ENCODE measurements at regions not wholly inside any gene's neighbourhood (a gene's known extent, or its start where the extent isn't known, plus 50 kb on each side); places are given as distances from the start of the nearest gene placed in this dataset.
A peak's percentile ranks its signal among the peaks of the same experiment; 100 is the strongest.

DNA sequence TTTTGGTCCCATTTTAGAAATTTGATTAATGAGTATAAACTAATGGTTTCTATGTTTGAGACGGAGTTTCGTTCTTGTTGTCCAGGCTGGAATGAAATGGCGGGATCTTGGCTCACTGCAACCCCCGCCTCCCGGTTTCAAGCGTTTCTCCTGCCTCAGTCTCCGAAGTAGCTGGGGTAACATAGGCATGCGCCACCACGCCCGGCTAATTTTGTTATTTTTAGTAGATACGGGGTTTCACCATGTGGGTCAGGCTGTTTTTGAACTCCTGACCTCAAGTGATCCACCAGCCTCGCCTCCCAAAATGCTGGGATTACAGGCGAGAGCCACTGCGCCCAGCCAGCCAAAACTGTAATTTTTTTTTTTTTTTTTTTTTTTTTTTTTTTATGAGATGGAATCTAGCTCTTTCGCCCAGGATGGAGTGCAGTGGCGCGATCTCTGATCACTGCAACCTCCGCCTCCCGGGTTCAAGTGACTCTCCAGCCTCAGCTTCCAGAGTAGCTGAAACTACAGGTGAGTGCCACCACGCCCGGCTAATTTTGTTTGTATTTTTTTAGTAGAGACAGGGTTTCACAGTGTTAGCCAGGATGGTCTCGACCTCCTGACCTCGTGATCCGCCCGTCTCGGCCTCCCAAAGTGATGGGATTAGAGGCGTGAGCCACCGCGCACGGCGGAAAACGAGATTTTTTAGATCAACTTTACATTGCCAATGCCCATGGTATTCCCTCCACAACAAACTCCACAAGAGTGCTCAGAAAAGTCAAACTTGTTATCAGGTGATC lies 127.8 kb downstream of the HFE start:
- Histone ChIP-seq H3K4me1 (ENCODE audit: control insufficient read depth in 5 of 5, insufficient read depth in 5 of 5, low read length in 5 of 5) (peaks cover 0 to 29% (median 6%) of the 10 kb centered on the region in 5 donors), H3K4me3 (no peak overlapping the region), H3K27ac (ENCODE audit: low read depth in 1 of 2, low read length in 1 of 2) (no peak overlapping the region), H3K9ac (ENCODE audit: insufficient read depth in 1 of 2, low read length in 2 of 2) (peak overlapping the region; percentile 80 to 98), H3K36me3 (ENCODE audit: control insufficient read depth in 4 of 4, insufficient read depth in 4 of 4, low read length in 4 of 4) (no peaks in the 10 kb centered on the region), H3K27me3 (ENCODE audit: control insufficient read depth in 3 of 3, insufficient read depth in 3 of 3, low read length in 2 of 3) (no peaks in the 10 kb centered on the region), H3K9me3 (ENCODE audit: control insufficient read depth in 4 of 4, insufficient read depth in 3 of 4, low read length in 3 of 4) (peaks cover 0 to 2% (median 0%) of the 10 kb centered on the region in 4 donors)
- TF ChIP-seq, protein P1, sequence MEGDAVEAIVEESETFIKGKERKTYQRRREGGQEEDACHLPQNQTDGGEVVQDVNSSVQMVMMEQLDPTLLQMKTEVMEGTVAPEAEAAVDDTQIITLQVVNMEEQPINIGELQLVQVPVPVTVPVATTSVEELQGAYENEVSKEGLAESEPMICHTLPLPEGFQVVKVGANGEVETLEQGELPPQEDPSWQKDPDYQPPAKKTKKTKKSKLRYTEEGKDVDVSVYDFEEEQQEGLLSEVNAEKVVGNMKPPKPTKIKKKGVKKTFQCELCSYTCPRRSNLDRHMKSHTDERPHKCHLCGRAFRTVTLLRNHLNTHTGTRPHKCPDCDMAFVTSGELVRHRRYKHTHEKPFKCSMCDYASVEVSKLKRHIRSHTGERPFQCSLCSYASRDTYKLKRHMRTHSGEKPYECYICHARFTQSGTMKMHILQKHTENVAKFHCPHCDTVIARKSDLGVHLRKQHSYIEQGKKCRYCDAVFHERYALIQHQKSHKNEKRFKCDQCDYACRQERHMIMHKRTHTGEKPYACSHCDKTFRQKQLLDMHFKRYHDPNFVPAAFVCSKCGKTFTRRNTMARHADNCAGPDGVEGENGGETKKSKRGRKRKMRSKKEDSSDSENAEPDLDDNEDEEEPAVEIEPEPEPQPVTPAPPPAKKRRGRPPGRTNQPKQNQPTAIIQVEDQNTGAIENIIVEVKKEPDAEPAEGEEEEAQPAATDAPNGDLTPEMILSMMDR (IDR thresholded peaks at IDR 0.05; ENCODE audit: control extremely low read depth, extremely low read depth), result no peak
- DNase-seq (peak; percentile 40 to 65 (median 60)), ATAC-seq (ENCODE audit: insufficient read depth, low FRiP score) (no peak)
- 34 to 38% methylated on average over 32 of the region's 32 CpGs for WGBS, 2 donors

DNA sequence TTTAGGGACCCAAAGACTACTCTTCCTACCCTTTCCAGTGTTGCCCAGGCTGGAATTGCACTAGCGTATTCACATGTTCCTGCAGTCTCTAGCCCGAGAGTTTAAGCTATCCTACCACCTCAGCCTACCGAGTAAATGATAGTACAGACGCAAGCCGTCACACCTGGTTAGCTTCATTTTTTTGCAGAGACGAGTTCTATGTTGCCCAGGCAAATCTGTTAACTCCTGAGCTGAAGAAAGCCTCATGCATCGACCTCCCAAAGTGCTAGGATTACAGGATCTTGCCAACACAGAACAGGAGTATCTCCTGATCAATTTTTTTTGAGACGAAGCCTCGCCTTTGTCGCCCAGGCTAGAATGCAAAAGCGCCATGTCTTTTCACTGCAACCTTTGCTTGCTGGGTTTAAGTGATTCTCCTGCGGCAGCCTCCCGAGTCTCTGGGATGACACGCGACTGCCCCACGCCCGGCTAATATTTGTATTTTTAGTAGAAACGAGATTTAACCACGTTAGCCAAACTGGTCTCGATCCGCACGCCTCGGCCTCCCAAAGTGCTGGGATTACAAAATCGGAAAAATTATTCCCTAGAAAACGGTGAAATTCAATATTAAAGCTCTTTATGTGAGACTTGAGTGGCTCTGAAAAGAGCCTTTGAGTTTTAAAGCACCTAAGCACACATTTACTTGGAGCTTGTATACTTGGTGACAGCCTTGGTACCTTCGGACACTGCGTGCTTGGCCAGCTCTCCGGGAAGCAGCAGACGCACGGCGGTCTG lies 128.5 kb downstream of the HFE start:
- DNase-seq (peak; percentile 64 to 81 (median 80)), ATAC-seq (ENCODE audit: insufficient read depth, low FRiP score) (peak; percentile 3)
- Histone ChIP-seq H3K4me1 (ENCODE audit: control insufficient read depth in 5 of 5, insufficient read depth in 5 of 5, low read length in 5 of 5) (peaks cover 0 to 29% (median 6%) of the 10 kb centered on the region in 5 donors), H3K9ac (ENCODE audit: insufficient read depth in 1 of 2, low read length in 2 of 2) (peak overlapping the region; percentile 80 to 98), H3K4me3 (peak overlapping the region; percentile 13), H3K9me3 (ENCODE audit: control insufficient read depth in 4 of 4, insufficient read depth in 3 of 4, low read length in 3 of 4) (peaks cover 0 to 2% (median 0%) of the 10 kb centered on the region in 4 donors), H3K27ac (ENCODE audit: low read depth in 1 of 2, low read length in 1 of 2) (peak overlapping the region; percentile 78 to 88), H3K36me3 (ENCODE audit: control insufficient read depth in 4 of 4, insufficient read depth in 4 of 4, low read length in 4 of 4) (no peaks in the 10 kb centered on the region), H3K27me3 (ENCODE audit: control insufficient read depth in 3 of 3, insufficient read depth in 3 of 3, low read length in 2 of 3) (no peaks in the 10 kb centered on the region)
- TF ChIP-seq, protein P1 (IDR thresholded peaks at IDR 0.05; ENCODE audit: control extremely low read depth, extremely low read depth), result no peak
- WGBS, 2 donors, result 1 to 3% methylated on average over 31 of the region's 31 CpGs

DNA sequence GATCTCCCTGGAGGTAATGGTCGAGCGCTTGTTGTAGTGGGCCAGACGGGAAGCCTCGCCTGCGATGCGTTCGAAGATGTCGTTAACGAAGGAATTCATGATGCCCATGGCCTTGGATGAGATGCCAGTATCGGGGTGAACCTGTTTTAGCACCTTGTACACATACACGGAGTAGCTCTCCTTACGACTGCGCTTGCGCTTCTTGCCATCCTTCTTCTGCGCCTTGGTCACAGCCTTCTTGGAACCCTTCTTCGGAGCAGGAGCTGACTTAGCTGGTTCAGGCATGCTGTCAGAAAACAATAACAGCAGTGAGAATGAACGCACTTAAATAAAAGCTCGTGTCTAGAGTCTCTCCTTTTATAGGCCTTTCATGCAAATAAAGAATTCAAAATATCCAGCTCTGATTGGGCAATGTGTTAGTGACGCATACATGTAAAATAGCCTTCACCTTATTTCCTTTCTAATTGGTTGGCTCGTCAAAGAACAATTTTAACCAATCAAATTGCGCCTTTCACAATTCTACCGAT lies 129.2 kb downstream of the HFE start:
- Histone ChIP-seq H3K27ac (ENCODE audit: low read depth in 1 of 2, low read length in 1 of 2) (peak overlapping the region; percentile 88 to 95), H3K9ac (ENCODE audit: insufficient read depth in 1 of 2, low read length in 2 of 2) (peak overlapping the region; percentile 80 to 99), H3K4me3 (no peak overlapping the region), H3K36me3 (ENCODE audit: control insufficient read depth in 4 of 4, insufficient read depth in 4 of 4, low read length in 4 of 4) (no peaks in the 10 kb centered on the region), H3K27me3 (ENCODE audit: control insufficient read depth in 3 of 3, insufficient read depth in 3 of 3, low read length in 2 of 3) (no peaks in the 10 kb centered on the region), H3K4me1 (ENCODE audit: control insufficient read depth in 5 of 5, insufficient read depth in 5 of 5, low read length in 5 of 5) (peaks cover 0 to 29% (median 6%) of the 10 kb centered on the region in 5 donors), H3K9me3 (ENCODE audit: control insufficient read depth in 4 of 4, insufficient read depth in 3 of 4, low read length in 3 of 4) (peaks cover 0 to 2% (median 0%) of the 10 kb centered on the region in 4 donors)
- ATAC-seq (ENCODE audit: insufficient read depth, low FRiP score) (peak; percentile 86), DNase-seq (peak; percentile 93 to 100 (median 99))
- TF ChIP-seq, protein P1 (IDR thresholded peaks at IDR 0.05; ENCODE audit: control extremely low read depth, extremely low read depth), result no peak
- WGBS, 2 donors, result 0 to 1% methylated on average over 22 of the region's 22 CpGs
